Neural cell (in vitro differentiated cells): ENCODE measurements at regions not wholly inside any gene's neighbourhood (a gene's known extent, or its start where the extent isn't known, plus 50 kb on each side); places are given as distances from the start of the nearest gene placed in this dataset.

ENCODE experiments used
- H2AFZ ChIP-seq: fragments of 200-600, 300-800 bp; sonication (generic), shearing (Covaris generic); 2 replicates; pipeline ENCODE4 v1.6.0; 2014; ENCODE audit warnings: low read depth, mild to moderate bottlenecking, antibody characterized with exemption, low read length, moderate library complexity
- H3F3A ChIP-seq: fragments of 200-600 bp; shearing (Covaris generic); 2 replicates; pipeline ENCODE4 v1.6.1; 2016; ENCODE audit warnings: mild to moderate bottlenecking, moderate library complexity, mixed read lengths, antibody characterized with exemption, low read length; ENCODE audit not compliant: insufficient read depth, poor library complexity, severe bottlenecking
- H3K27ac ChIP-seq: fragments of 200-600, 300-800 bp; sonication (generic), shearing (Covaris generic); 2 replicates; pipeline ENCODE4 v1.5.1; 2014; ENCODE audit warnings: mild to moderate bottlenecking, low read length, moderate library complexity
- H3K27me3 ChIP-seq: fragments of 300-800, 200-600 bp; sonication (generic), shearing (Covaris generic); 2 replicates; pipeline ENCODE4 v1.6.0; 2014; ENCODE audit warnings: mild to moderate bottlenecking, low read depth, low read length, moderate library complexity; ENCODE audit not compliant: insufficient read depth
- H3K36me3 ChIP-seq: fragments of 300-800, 200-600 bp; sonication (generic), shearing (Covaris generic); 2 replicates; pipeline ENCODE4 v1.5.1; 2014; ENCODE audit warnings: mild to moderate bottlenecking, antibody characterized with exemption, low read length, moderate library complexity; ENCODE audit not compliant: insufficient read depth
- H3K4me2 ChIP-seq: fragments of 300-800, 200-600 bp; sonication (generic), shearing (Covaris generic); 2 replicates; pipeline ENCODE4 v1.6.0; 2014; ENCODE audit warnings: mild to moderate bottlenecking, low read length
- H3K4me3 ChIP-seq: fragments of 300-800, 200-600 bp; sonication (generic), shearing (Covaris generic); 2 replicates; pipeline ENCODE4 v1.5.1; 2014; ENCODE audit warnings: mild to moderate bottlenecking, low read length, moderate library complexity
- H3K79me2 ChIP-seq: fragments of 200-600 bp; shearing (Covaris generic); replicated peaks from 2 replicates; pipeline ENCODE4 v1.6.0; 2014; ENCODE audit warnings: mild to moderate bottlenecking, low read length, moderate library complexity; ENCODE audit not compliant: insufficient read depth
- H3K9ac ChIP-seq: fragments of 300-800, 200-600 bp; sonication (generic), shearing (Covaris generic); 2 replicates; pipeline ENCODE4 v1.6.1; 2016; ENCODE audit warnings: mild to moderate bottlenecking, low read length, mixed read lengths
- H3K9me2 ChIP-seq: fragments of 200-600 bp; shearing (Covaris generic); 2 replicates; pipeline ENCODE4 v1.6.1; 2016; ENCODE audit warnings: mild to moderate bottlenecking, low read length, mixed read lengths; ENCODE audit not compliant: insufficient read depth
- H3K9me3 ChIP-seq: fragments of 200-600, 300-800 bp; sonication (generic), shearing (Covaris generic); 2 replicates; pipeline ENCODE4 v1.6.1; 2016; ENCODE audit warnings: mild to moderate bottlenecking, mixed run types, low read length, moderate library complexity, mixed read lengths
- H4K20me1 ChIP-seq: fragments of 200-600 bp; shearing (Covaris generic); 2 replicates; pipeline ENCODE4 v1.6.1; 2016; ENCODE audit warnings: mild to moderate bottlenecking, mixed run types; ENCODE audit not compliant: insufficient read depth
- EP300 ChIP-seq: fragments of 450-650 bp; conservative IDR thresholded peaks from 2 replicates; pipeline ENCODE4 v1.6.1; 2014; ENCODE audit warnings: antibody characterized with exemption, mild to moderate bottlenecking, moderate library complexity; ENCODE audit not compliant: poor library complexity, severe bottlenecking
- EZH2 ChIP-seq: fragments of 200-600, 300-800 bp; shearing (Covaris generic), sonication (generic); IDR thresholded peaks from 2 replicates; pipeline ENCODE4 v1.6.1; 2014; ENCODE audit warnings: antibody characterized with exemption, low read length, borderline replicate concordance, mild to moderate bottlenecking; ENCODE audit not compliant: insufficient read depth, poor library complexity, severe bottlenecking
- MXI1 ChIP-seq: fragments of 450-650 bp; conservative IDR thresholded peaks from 2 replicates; pipeline ENCODE4 v1.6.1; 2014; ENCODE audit warnings: antibody characterized with exemption, mild to moderate bottlenecking; ENCODE audit not compliant: poor library complexity, severe bottlenecking
- POLR2AphosphoS5 ChIP-seq: IDR thresholded peaks from 2 replicates; pipeline ENCODE4 v1.6.1; 2012
- RAD21 ChIP-seq: fragments of 450-650 bp; conservative IDR thresholded peaks from 2 replicates; pipeline ENCODE4 v1.6.1; 2014; ENCODE audit warnings: antibody characterized with exemption, mild to moderate bottlenecking, moderate library complexity
- SMC3 ChIP-seq: fragments of 450-650 bp; conservative IDR thresholded peaks from 2 replicates; pipeline ENCODE4 v1.6.1; 2014; ENCODE audit warnings: antibody characterized with exemption, mild to moderate bottlenecking, moderate library complexity; ENCODE audit not compliant: poor library complexity
- TAF1 ChIP-seq: IDR thresholded peaks from 2 replicates; pipeline ENCODE4 v1.6.1; 2012; ENCODE audit warnings: low read depth
- TF ChIP-seq, protein P1 (sequence below): fragments of 450-650 bp; IDR thresholded peaks from 2 replicates; pipeline ENCODE4 v1.5.1; 2014; ENCODE audit warnings: antibody characterized with exemption, mild to moderate bottlenecking, moderate library complexity; ENCODE audit not compliant: poor library complexity, severe bottlenecking
- TF ChIP-seq, protein P2 (sequence below): IDR thresholded peaks from 2 replicates; pipeline ENCODE4 v1.6.1; 2012; ENCODE audit warnings: borderline replicate concordance

DNA sequence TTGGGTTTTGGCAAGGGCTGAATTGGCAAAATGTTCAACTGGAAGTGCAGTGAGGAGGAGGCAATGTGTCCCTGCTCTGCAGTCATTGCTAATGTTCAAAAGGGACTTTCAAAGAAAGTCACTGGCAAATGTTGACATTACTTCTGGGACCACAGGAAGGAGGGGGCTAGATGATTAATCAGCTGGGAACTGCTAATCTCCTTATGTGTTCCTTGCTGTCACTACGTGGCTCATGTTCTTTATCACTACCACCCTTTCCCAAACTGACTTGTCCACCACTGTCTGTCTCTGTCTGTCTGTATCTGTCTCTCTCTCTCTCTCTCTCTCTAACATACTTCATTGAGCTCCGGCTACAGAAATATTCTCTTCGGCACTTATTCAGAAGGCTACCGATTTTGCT lies 86.9 kb upstream of the MTPN start:
- H3K9ac ChIP-seq: no peak overlapping the region
- H4K20me1 ChIP-seq: no peaks in the 10 kb centered on the region
- H3K79me2 ChIP-seq: no peaks in the 10 kb centered on the region
- no peaks in the 10 kb centered on the region for H3K36me3 ChIP-seq
- H2AFZ ChIP-seq: no peak overlapping the region
- H3K4me3 ChIP-seq: no peak overlapping the region
- no peak overlapping the region for H3K4me2 ChIP-seq
- no peaks in the 10 kb centered on the region for H3K27me3 ChIP-seq
- H3F3A ChIP-seq: peaks cover 4% of the 10 kb centered on the region
- no peaks in the 10 kb centered on the region for H3K9me2 ChIP-seq
- TF ChIP-seq RAD21: no peak
- TF ChIP-seq POLR2AphosphoS5: no peak
- TF ChIP-seq SMC3: no peak
- TF ChIP-seq EP300: no peak
- TF ChIP-seq EZH2: no peak
- no peak for TF ChIP-seq MXI1
- no peak for TF ChIP-seq TAF1
- no peak overlapping the region for H3K27ac ChIP-seq
- no peaks in the 10 kb centered on the region for H3K9me3 ChIP-seq

DNA sequence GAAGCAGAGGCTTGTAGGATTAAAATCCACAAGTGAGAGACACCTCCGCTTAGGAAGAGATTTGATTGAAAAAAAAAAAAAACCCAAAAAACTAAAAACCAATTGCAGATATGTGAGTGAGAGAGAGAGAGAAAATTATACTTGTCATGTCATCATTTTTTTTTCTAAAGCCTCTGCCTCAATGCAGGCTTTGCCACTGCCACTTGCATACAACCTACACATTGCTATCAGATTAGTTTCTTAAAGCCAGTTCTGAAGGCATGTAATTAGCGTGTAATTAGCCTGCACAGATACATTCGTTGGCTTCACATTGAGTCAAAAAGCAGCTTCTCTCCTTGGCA lies 86.1 kb upstream of the MTPN start:
- Histone ChIP-seq H3K27me3 (no peaks in the 10 kb centered on the region), H3K9me3 (no peaks in the 10 kb centered on the region), H3K4me2 (peak overlapping the region; percentile 38), H3K4me3 (peak overlapping the region; percentile 50), H3K9me2 (no peaks in the 10 kb centered on the region), H3K27ac (peak overlapping the region; percentile 10), H3K79me2 (no peaks in the 10 kb centered on the region), H2AFZ (no peak overlapping the region), H3K9ac (peak overlapping the region; percentile 24), H4K20me1 (no peaks in the 10 kb centered on the region), H3F3A (peaks cover 4% of the 10 kb centered on the region), H3K36me3 (no peaks in the 10 kb centered on the region)
- TF ChIP-seq SMC3: no peak
- TF ChIP-seq, protein P1, sequence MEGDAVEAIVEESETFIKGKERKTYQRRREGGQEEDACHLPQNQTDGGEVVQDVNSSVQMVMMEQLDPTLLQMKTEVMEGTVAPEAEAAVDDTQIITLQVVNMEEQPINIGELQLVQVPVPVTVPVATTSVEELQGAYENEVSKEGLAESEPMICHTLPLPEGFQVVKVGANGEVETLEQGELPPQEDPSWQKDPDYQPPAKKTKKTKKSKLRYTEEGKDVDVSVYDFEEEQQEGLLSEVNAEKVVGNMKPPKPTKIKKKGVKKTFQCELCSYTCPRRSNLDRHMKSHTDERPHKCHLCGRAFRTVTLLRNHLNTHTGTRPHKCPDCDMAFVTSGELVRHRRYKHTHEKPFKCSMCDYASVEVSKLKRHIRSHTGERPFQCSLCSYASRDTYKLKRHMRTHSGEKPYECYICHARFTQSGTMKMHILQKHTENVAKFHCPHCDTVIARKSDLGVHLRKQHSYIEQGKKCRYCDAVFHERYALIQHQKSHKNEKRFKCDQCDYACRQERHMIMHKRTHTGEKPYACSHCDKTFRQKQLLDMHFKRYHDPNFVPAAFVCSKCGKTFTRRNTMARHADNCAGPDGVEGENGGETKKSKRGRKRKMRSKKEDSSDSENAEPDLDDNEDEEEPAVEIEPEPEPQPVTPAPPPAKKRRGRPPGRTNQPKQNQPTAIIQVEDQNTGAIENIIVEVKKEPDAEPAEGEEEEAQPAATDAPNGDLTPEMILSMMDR: no peak
- TF ChIP-seq EZH2: no peak
- no peak for TF ChIP-seq POLR2AphosphoS5
- no peak for TF ChIP-seq RAD21
- TF ChIP-seq, protein P2, sequence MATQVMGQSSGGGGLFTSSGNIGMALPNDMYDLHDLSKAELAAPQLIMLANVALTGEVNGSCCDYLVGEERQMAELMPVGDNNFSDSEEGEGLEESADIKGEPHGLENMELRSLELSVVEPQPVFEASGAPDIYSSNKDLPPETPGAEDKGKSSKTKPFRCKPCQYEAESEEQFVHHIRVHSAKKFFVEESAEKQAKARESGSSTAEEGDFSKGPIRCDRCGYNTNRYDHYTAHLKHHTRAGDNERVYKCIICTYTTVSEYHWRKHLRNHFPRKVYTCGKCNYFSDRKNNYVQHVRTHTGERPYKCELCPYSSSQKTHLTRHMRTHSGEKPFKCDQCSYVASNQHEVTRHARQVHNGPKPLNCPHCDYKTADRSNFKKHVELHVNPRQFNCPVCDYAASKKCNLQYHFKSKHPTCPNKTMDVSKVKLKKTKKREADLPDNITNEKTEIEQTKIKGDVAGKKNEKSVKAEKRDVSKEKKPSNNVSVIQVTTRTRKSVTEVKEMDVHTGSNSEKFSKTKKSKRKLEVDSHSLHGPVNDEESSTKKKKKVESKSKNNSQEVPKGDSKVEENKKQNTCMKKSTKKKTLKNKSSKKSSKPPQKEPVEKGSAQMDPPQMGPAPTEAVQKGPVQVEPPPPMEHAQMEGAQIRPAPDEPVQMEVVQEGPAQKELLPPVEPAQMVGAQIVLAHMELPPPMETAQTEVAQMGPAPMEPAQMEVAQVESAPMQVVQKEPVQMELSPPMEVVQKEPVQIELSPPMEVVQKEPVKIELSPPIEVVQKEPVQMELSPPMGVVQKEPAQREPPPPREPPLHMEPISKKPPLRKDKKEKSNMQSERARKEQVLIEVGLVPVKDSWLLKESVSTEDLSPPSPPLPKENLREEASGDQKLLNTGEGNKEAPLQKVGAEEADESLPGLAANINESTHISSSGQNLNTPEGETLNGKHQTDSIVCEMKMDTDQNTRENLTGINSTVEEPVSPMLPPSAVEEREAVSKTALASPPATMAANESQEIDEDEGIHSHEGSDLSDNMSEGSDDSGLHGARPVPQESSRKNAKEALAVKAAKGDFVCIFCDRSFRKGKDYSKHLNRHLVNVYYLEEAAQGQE: no peak
- TF ChIP-seq TAF1: no peak
- TF ChIP-seq EP300: no peak
